Endodermal cell (in vitro differentiated cells): ENCODE measurements at regions not wholly inside any gene's neighbourhood (a gene's known extent, or its start where the extent isn't known, plus 50 kb on each side); places are given as distances from the start of the nearest gene placed in this dataset.

ENCODE experiments used
- DNase-seq: peaks from one replicate; pipeline ENCODE4 v3.0.0-alpha.2; 2017
- H3K27ac ChIP-seq: 2 replicates; pipeline ENCODE4 v1.5.1; 2013; ENCODE audit warnings: mild to moderate bottlenecking, low read depth, low read length, moderate library complexity
- H3K27me3 ChIP-seq: 2 replicates; pipeline ENCODE4 v1.6.1; 2013; ENCODE audit warnings: mild to moderate bottlenecking, low read length, moderate library complexity; ENCODE audit not compliant: insufficient read depth, control insufficient read depth, poor library complexity, severe bottlenecking
- H3K36me3 ChIP-seq: 2 replicates; pipeline ENCODE4 v1.7.0; 2013; ENCODE audit warnings: mild to moderate bottlenecking, low read length, moderate library complexity; ENCODE audit not compliant: control insufficient read depth, insufficient read depth
- H3K4me1 ChIP-seq: one replicate; pipeline ENCODE4 v1.7.0; 2013; ENCODE audit warnings: low read length; ENCODE audit not compliant: control insufficient read depth, insufficient read depth
- H3K4me3 ChIP-seq: 2 replicates; pipeline ENCODE4 v1.5.1; 2013; ENCODE audit warnings: mild to moderate bottlenecking, low read length, moderate library complexity
- H3K9ac ChIP-seq: 2 replicates; pipeline ENCODE4 v1.6.1; 2013; ENCODE audit warnings: mild to moderate bottlenecking, low read length, moderate library complexity; ENCODE audit not compliant: poor library complexity, severe bottlenecking; ENCODE audit errors: extremely low read depth
- H3K9me3 ChIP-seq: 2 replicates; pipeline ENCODE4 v1.6.1; 2013; ENCODE audit warnings: mild to moderate bottlenecking, low read length, moderate library complexity; ENCODE audit not compliant: control insufficient read depth
- H3K27ac Mint-ChIP-seq: 2 replicates; pipeline ENCODE4 v1.8.0; 2020; ENCODE audit warnings: mixed read lengths
- H3K27me3 Mint-ChIP-seq: 2 replicates; pipeline ENCODE4 v1.8.0; 2021; ENCODE audit warnings: mild to moderate bottlenecking, mixed read lengths; ENCODE audit not compliant: insufficient read depth
- H3K36me3 Mint-ChIP-seq: 2 replicates; pipeline ENCODE4 v1.8.0; 2020; ENCODE audit warnings: low read depth, mixed read lengths
- H3K4me1 Mint-ChIP-seq: 2 replicates; pipeline ENCODE4 v1.8.0; 2020; ENCODE audit warnings: mixed read lengths
- H3K4me3 Mint-ChIP-seq: 2 replicates; pipeline ENCODE4 v1.8.0; 2020; ENCODE audit warnings: mild to moderate bottlenecking, moderate library complexity, mixed read lengths
- H3K9me3 Mint-ChIP-seq: 2 replicates; pipeline ENCODE4 v1.8.0; 2020; ENCODE audit warnings: mild to moderate bottlenecking, mixed read lengths
- WGBS, 2 experiments: methylation state at CpG; one replicate each; pipeline versions ENCODE4 v1.1.5 to v1.1.7; 2013; ENCODE audit warnings: missing lambda C conversion rate in 2 of 2, mixed read lengths in 1 of 2; ENCODE audit not compliant: insufficient coverage in 1 of 2, insufficient read length in 1 of 2; 5-methylcytosine and 5-hydroxymethylcytosine counted together
- TF ChIP-seq, protein P1 (sequence below): fragments of 200-600 bp; sonication (generic); conservative IDR thresholded peaks from 2 replicates; pipeline ENCODE4 v1.5.0; 2021; ENCODE audit warnings: antibody characterized with exemption, mild to moderate bottlenecking

DNA sequence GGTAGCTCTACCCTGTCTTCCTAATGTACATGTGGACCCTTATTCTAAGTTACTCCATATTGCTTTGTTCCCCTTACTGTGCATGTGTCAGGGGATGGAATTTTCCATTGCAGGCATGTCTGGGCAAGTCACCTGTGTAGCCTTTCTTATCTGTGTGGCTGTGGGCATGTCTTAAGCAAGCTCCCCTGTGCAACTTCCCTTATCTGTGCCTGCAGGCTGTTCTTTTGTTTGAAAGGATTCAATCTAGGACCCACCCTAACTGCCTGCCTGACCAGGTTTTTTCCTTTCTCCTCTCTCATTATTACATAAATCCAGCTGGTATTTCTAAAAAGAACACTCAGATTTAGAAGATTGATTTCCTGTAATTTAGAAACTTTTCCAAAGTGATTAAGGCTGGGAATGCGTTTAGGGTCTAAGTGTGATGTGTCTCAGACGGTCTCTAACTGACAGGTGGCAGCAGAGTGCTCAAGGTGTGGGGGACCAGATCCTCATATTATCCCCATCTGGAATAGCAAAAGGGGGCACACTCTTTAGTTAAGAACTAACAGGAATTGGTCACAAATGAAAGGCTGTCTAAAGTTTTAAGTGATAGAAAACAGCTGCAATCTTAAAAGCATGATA is 198.9 kb upstream of the PPP1R2C start:
- no peaks in the 10 kb centered on the region for H3K4me1 ChIP-seq
- H3K27me3 ChIP-seq: no peaks in the 10 kb centered on the region
- peaks cover 93% of the 10 kb centered on the region for H3K9me3 ChIP-seq
- WGBS, 2 experiments: 100% methylated on average over 2 of the region's 2 CpGs; no CpG with 5 or more reads in 1 of the 2 experiments
- H3K27me3 Mint-ChIP-seq: no peaks in the 10 kb centered on the region
- H3K36me3 Mint-ChIP-seq: peaks cover 62% of the 10 kb centered on the region
- H3K9me3 Mint-ChIP-seq: peaks cover 86% of the 10 kb centered on the region
- no peaks in the 10 kb centered on the region for H3K4me1 Mint-ChIP-seq
- DNase-seq: no peak
- H3K27ac ChIP-seq: no peak overlapping the region
- H3K36me3 ChIP-seq: no peaks in the 10 kb centered on the region
- no peak overlapping the region for H3K27ac Mint-ChIP-seq
- no peak overlapping the region for H3K4me3 Mint-ChIP-seq
- H3K9ac ChIP-seq: no peak overlapping the region
- peak overlapping the region; percentile 40 for H3K4me3 ChIP-seq
- TF ChIP-seq, protein P1, sequence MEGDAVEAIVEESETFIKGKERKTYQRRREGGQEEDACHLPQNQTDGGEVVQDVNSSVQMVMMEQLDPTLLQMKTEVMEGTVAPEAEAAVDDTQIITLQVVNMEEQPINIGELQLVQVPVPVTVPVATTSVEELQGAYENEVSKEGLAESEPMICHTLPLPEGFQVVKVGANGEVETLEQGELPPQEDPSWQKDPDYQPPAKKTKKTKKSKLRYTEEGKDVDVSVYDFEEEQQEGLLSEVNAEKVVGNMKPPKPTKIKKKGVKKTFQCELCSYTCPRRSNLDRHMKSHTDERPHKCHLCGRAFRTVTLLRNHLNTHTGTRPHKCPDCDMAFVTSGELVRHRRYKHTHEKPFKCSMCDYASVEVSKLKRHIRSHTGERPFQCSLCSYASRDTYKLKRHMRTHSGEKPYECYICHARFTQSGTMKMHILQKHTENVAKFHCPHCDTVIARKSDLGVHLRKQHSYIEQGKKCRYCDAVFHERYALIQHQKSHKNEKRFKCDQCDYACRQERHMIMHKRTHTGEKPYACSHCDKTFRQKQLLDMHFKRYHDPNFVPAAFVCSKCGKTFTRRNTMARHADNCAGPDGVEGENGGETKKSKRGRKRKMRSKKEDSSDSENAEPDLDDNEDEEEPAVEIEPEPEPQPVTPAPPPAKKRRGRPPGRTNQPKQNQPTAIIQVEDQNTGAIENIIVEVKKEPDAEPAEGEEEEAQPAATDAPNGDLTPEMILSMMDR: peak; percentile 23

DNA sequence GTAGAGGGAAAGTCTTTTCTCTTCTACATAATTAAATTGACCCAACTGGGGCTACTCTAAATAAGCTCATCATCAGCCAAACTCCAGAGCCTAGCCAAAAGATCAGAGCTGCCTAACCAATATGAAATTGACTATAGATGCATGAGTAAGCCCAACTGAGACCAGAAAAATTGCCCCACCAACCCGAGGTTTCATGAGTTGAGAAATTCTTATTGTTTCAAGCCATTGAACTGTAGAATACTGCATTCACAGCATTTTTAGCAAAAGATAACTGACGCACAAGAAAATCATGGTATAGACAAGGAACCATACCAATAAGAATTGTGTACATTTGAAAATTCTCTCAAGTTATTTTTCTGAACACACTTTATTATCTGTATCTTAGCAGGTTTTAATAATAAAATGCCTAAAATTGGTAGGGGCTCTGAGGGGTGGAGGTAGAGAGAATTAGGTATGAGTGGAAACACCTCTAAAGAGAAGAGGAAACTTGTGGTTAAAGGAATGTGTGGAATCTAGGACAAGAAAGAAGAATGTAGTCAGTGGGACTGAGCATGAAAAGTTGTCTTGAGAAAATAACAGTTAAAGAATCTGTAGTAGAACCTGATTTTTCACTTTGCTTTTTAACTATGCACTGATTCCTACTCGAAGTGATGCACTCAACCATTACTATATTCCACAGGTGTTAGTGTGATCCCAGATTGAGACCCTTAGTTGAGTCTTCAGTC is 200.9 kb upstream of the PPP1R2C start:
- Histone ChIP-seq H3K36me3 (no peaks in the 10 kb centered on the region), H3K27ac (no peak overlapping the region), H3K9me3 (peaks cover 94% of the 10 kb centered on the region), H3K4me1 (no peaks in the 10 kb centered on the region), H3K9ac (no peak overlapping the region), H3K4me3 (peak overlapping the region; percentile 56), H3K27me3 (no peaks in the 10 kb centered on the region)
- DNase-seq: no peak
- TF ChIP-seq, protein P1: no peak
- no peaks in the 10 kb centered on the region for H3K4me1 Mint-ChIP-seq
- H3K36me3 Mint-ChIP-seq: peaks cover 54% of the 10 kb centered on the region
- 93% methylated on average over 3 of the region's 3 CpGs; no CpG with 5 or more reads in 1 of the 2 experiments for WGBS, 2 experiments
- peaks cover 90% of the 10 kb centered on the region for H3K9me3 Mint-ChIP-seq
- no peaks in the 10 kb centered on the region for H3K27me3 Mint-ChIP-seq
- no peak overlapping the region for H3K27ac Mint-ChIP-seq
- H3K4me3 Mint-ChIP-seq: no peak overlapping the region

DNA sequence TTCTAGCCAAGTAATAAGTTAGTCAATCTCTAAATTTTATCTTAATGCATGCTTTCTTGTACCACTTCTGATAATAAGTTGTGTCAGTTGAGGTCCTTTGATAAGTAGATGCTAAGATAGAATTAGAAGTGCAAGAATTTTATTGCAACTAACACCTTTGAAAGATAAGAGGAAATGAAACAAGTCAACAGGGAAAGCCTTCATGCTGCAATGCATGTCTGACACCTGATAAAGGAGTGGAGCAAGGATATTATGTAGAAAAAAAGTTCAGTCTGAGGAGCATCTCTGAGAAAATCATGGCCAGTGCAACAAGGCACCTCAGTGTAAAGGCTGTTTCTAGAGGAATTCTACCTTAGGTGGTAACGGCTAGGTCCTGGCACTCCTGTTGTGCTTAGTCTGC is 210.7 kb upstream of the PPP1R2C start:
- H3K27me3 ChIP-seq: no peaks in the 10 kb centered on the region
- H3K9ac ChIP-seq: no peak overlapping the region
- H3K4me1 ChIP-seq: peaks cover 3% of the 10 kb centered on the region
- Mint-ChIP-seq H3K9me3 (peaks cover 19% of the 10 kb centered on the region), H3K27ac (peak overlapping the region; percentile 40), H3K27me3 (no peaks in the 10 kb centered on the region), H3K4me3 (no peak overlapping the region), H3K4me1 (peaks cover 56% of the 10 kb centered on the region), H3K36me3 (peaks cover 7% of the 10 kb centered on the region)
- no peak overlapping the region for H3K4me3 ChIP-seq
- H3K27ac ChIP-seq: no peak overlapping the region
- H3K9me3 ChIP-seq: peaks cover 9% of the 10 kb centered on the region
- no peaks in the 10 kb centered on the region for H3K36me3 ChIP-seq
- peak; percentile 62 for DNase-seq
- TF ChIP-seq, protein P1: no peak
- 30% methylated on average over 1 of the region's 1 CpG; no CpG with 5 or more reads in 1 of the 2 experiments for WGBS, 2 experiments
